Retina (tissue), 1 donor: ENCODE measurements at regions not wholly inside any gene's neighbourhood (a gene's known extent, or its start where the extent isn't known, plus 50 kb on each side); places are given as distances from the start of the nearest gene placed in this dataset.

Source experiments
- DNase-seq: peaks from one replicate; pipeline ENCODE4 v3.0.0-alpha.2; 2016

DNA sequence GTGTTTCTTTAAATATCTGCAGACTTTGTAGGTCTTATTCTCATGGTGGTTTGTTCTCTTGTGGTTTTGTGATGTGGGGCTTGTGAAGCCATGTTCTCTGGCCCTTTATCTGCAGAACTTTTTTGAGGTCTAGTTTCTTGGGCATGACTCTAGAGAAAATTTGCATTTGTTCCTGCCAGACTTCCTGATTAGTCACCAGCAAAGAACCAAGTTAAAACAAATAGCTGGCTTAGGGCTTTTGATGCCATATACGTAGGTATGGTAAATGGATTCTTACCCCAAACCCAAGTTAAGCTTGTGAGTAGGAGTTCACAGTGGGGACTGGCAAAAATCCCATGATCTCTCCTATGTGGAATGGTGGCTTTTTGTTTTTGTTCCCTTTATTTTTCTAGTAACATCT lies 68.7 kb upstream of the IRX3 start:
- no peak for DNase-seq

DNA sequence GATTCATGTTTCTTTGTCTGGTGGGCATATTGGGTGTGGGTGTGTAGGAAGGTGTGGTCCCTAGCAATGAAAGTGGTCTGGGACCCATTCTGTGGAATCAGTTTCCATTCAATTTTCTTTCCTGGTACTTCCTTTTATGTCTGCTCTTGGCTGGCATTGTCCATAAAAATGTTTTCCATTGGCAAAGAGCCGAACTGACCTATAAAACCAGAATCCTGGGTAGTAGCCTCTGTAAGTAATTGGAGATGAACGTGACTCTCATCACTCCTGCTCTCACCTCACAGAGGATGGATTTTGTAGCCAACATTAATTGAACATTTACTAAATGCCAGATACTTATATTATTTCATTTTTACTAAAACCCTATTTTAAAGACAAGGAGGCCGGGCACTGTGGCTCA lies 66.5 kb upstream of the IRX3 start:
- no peak for DNase-seq

DNA sequence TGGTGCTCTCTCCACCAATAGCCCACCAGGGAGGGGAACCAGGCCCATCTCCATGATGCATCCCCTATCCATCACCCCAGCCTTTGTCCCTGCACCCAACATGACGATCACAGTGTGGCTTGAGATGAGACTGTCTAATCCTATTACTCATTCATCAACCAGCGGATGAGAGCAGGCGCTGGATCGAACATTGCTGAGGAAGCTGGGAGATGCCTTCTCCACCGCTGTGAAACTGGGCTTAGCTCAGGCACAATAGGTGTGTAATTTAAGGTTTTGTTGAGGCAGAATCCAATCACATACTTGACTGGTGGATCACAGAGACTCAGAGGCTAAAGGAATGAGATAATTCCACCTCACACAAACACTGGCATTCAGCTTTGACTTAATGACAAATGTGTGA lies 64.6 kb upstream of the IRX3 start:
- no peak for DNase-seq

DNA sequence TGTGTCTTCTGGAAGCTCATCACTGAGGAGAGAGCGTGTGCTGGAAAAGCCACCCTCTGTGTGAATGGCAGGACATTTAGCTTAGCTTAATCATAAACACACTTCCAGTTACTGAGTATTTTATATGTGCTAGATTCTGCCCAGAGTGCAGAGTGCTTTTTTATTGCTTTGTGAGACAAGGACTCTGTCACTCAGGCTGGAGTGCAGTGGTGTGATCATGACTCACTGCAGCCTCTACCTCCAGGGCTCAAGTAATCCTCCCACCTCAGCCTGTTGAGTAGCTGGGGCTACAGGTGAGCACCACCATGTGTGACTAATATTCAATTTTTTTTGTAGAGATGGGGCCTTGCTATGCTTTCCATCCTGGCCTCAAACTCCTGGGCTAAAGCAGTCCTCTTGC lies 61.4 kb upstream of the IRX3 start:
- DNase-seq: no peak

DNA sequence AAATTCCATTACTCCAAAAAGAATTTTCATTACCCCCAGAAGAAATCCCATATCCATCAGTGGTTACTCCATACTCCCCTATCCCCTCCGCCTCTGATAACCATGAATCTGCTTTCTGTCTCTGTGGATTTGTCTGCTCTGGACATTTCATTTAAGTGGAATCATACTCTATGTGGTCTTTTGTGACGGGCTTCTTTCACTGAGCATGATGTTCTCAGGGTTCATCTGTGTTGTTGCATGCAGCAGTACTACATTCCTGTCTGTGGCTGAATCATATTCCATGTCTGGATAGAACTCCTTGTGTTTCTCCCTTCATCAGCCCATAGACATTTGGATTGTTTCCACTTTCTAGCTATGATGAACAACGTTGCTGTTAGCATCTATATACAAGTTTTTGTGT lies 59.5 kb upstream of the IRX3 start:
- no peak for DNase-seq

DNA sequence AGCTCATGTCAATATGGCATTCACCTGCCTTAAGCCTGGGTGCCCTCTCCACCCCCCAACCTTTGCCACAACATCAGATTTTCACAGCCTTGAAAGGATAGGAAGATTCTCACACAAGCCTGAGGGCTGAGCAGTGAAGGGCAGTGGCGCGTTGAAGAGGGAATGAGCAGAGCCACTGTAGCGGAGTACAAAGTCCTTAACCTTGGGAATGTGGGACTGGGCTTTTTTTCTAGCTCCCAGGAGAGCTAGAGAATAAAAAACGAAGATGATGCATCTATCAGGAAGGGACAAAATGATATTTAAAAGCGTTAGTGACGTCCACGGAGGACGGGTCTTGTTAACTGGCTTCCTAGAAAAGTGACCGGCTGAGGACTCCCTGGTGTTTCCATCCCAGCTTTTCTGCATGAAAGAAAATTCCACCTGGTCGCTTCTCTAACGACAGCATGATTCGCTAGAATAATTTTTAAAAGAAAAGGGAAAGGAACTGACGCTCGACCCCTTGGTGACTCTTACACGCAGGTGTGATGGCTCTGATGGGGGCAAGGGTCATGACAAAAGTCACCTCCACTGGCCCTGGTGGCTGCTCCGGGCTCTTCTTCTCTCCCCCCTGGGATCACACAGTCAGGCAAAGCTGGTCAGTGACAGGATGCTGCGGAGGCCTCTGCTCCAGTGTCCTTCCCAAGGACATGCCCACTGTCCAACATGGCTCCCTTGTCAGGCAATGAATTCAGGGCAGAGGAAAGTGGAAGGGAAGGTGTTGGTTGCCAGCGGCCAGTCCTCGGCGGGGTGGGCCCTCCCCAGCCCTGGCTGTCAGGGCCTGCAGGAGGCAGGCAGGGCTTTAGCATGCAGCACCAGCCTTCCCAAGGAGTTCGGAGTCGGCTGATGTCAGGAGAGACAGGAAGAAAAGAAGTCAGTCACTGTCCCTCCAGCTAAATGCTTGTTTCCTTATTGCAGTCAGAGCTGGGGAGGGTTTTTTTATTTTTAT lies 58.4 kb upstream of the IRX3 start:
- DNase-seq: peak; percentile 71

DNA sequence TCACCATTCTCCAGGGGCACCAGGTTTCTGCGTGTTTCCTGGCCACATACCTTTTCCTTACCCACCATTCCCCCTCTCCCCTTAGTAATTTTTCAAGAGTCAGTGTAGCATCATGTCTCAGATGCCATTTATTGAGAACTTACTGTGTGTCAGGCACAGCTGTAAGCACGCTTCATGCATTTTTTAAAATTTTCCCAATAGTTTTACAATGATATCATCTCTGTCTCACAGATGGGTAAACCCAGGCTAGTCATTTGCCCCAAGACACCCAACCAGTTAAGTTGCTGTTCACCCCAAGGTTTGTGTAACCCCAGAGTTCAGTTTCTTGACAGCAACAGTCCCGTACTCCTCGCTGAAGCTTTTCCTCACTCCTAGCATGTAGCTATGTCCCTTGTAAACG lies 56.4 kb upstream of the IRX3 start:
- no peak for DNase-seq

DNA sequence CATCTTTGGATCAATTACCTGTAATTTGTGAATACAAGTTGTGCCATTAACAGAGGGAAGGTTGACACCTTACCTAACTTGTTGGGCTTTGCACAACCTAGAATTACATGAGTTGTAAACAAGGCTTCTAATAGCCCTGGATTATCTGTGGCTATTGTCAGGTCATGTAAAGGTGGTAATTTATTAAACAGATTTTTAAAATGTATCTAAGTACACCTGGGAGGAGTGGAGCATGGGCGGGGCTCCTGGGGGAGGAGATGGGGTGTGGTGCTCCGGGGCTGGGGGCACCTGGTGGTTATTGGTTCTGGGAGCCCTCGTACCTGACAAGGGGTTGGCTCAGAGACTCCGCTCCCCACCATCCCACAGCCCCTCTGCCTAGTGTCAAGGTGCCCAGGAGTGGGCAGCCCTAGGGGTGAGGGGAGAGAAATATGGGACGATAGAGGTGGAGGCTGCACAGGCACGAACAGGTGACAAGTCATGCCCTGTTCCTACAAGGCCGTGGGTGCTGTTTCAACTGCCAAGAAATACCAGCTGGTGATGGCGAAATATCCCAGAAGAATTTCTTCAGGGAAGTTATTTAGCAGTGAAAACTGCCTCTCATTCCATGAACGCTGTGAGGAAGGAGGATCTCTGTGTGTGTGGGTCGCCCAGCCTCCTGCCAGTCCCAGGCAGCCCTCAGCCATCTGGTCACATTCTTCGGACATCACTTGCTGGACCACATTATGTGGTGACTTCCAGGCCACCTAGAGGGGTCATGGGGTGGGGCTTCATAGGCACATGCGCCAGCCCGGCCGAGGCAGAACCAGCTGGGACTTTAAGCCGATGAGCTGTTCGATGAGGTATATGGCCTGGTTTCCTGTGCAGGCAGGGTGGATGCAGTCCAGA lies 55.5 kb upstream of the IRX3 start:
- no peak for DNase-seq

DNA sequence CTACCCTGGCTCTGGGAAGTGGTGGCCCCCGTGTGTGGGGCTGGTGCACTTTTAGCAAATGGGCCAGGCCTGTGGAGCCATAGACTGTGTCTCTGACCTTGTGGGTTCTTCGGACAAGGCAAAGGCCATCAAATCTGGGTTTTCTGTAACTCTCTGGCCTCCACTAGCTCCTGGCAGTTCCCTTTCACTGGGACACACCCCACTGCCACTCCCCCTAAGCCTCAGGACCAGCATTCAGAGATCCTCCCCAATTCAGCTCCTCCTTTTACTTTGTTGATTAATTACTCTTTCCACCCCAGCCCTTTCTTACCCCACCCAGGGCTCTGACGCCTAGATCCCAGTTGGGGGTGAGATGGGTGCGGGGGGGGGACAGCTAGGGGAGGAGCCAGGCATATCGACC lies 53.9 kb upstream of the IRX3 start:
- no peak for DNase-seq

DNA sequence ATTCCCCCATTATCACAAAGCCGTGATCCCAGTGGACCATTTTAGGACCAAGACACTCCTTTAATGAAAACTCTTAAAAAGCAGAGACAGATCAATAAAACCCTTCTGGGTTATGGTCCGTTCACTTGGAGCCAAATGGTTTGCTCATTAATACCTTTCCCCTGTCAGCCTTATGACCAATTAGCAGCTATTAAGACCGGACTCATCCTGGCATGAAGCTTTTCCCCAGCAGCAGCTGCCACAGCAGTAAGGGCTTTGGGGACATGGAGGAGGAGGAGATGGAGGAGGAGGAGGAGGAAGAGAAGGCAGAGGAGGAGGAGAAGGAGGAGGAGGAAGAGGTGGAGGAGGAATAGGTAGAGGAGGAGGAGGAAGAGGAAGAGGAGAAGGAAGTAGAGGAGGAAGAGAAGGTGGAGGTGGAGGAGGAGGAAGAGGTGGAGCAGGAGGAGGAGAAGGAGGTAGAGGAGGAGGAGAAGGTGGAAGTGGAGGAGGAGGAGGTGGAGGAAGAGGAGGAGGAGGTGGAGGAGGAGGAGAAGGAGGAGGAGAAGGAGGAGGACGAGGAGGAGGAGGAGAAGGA lies 50.1 kb upstream of the IRX3 start:
- DNase-seq: no peak
